NCI-H82 treated with DMSO at 0.1 percent for 48 hours (cell line): ENCODE measurements at regions not wholly inside any gene's neighbourhood (a gene's known extent, or its start where the extent isn't known, plus 50 kb on each side); places are given as distances from the start of the nearest gene placed in this dataset.

Experiments used
- DNase-seq: peaks from one replicate; lab custom pipeline; 2025; ENCODE audit not compliant: unreplicated experiment; lab: John Stamatoyannopoulos, UW

- DNase-seq: no peak
These were observed 382.2 kb downstream of the FUT8 start for GRCh38 chr14:65794674-65795279.

DNA sequence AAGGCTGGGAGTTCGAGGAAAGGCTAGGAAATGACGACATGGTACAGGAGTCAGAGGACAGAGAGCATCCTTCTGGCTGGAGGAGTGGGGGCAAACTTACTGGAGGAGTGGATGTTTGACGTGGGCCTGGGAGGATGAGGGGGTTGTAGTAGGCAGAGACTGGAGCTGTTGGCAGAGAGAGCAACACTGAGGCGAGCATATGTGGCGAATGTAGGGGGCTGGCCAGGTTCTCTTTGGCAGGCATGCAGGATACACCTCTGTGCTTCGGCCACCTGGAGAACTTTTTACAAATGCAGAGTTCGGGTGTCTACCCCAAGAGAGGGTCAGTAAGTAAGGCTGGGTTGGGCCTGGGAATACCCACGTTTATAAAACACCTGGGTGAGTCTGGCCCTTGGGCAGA is 385.7 kb downstream of the FUT8 start:
- DNase-seq: no peak

DNA sequence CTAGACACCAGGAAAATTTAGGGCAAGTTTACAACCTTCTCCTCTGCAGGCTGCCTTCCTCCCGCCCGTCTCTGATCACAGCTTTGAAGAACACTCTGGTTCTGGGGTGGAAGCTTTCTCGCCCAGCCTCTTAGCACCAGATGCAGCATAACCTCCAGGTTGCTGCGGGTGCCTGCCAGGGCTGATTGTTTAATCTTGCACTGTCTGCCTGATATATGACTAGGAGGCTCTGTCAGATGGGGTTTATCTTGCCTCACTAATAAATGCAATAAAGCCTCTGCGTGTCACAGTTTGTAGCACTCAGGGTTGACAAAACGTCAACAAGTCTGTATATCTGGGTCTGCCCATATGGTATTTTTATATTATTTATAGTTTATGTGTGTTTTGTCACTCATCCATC is 388.2 kb downstream of the FUT8 start:
- no peak for DNase-seq

- DNase-seq: no peak
These were observed 389.7 kb downstream of the FUT8 start for GRCh38 chr14:65802196-65802595.

- DNase-seq: no peak
These were observed 391.4 kb downstream of the FUT8 start for GRCh38 chr14:65803885-65804284.

DNA sequence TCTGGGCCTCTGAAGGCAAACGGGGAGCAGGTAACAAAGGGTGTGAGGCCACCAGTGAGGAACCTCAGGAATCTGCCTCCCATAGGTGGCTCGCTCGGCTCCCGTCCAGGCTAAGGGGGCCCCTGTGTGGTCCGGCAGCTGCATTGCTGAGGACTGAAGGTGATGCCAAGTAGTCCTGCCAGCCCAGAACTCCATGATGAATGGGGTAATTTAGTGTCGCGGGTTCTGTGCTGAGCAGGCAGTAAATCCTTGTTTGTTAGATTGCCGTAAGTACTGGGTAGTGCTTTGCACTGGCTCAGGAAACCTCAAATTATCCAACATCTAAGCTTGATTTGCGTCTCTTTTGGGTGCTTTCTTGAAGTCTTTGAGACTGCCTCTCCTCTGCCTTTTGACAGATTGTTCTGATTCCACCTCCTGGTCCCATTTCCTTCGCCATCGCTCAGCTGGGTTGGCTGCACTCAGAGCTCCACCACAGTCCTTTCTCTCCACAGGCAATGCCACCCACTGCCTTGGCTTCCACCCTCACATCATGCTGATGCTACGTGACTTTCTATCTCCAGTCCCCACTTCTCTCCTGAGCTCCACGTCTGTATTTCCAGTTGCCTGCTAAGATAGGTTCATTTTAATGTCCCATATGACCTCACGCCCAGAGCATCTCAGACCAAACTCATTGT is 392.0 kb downstream of the FUT8 start:
- DNase-seq: no peak

DNA sequence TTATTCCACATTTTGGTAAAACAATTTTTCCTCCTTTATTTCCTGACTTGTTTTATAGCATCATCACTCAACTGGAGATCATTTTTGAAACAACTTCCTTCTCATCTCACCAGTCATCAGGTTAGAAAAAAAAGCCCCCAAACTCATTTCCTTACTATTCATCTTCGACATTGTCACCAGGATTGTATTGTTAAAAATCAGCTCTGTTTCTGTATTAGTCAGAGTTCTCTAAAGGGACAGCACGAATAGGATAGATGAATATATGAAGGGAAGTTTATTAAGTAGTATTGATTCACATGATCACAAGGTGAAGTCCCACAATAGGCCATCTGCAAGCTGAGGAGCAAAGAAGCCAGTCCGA is 392.6 kb downstream of the FUT8 start:
- no peak for DNase-seq

GRCh38 chr14:65808390-65808789 is 395.9 kb downstream of the FUT8 start:
- DNase-seq: no peak

GRCh38 chr14:65810322-65810721 is 397.8 kb downstream of the FUT8 start:
- DNase-seq: no peak

DNA sequence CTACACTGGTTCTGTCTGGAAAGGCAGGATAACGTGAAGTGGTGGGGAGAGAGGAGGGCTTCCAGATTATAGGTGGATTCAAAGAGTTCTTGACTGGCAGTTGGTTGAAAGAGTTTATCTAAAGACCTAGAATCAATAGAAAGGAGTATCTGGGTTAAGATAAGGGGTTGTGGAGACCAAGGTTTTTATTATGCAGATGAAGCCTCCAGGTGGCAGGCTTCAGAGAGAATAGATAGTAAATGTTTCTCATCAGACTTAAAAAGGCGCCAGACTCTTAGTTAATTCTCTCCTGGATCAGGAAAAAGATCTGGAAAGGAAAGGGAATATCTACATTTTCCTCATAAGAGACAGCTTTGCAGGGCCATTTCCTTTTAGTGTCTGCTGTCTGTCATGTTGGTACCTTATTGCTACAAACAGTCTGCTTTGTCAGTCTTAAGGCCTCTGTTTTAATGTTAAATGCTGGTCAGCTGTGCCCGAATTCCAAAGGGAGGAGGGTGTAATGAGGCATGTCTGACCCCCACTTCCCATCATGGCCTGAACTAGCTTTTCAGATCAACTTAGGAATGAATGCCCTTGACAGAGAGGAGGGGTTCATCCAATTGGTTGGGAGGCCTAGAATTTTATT is 401.3 kb downstream of the FUT8 start:
- no peak for DNase-seq

- no peak for DNase-seq
These were observed 402.6 kb downstream of the FUT8 start for GRCh38 chr14:65815127-65815526.

DNA sequence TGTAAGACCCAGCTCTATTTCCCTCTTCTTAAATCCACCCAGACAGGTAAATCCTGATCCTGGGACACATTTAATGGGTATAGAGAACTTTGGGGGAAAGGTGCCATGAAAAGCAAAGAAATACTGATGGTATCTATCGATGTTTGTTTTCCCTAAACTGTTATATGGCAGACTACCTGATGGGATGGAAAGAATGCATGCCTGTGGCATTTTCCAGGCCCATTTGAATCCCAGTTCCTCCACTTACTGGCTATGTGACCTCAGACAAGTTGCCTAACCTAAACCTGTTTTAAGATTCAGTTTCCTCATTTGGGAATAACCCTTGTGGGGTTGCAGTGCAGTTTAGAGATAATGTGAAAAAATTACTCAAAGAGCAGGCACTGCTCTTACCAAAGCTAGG is 404.5 kb downstream of the FUT8 start:
- DNase-seq: no peak

- no peak for DNase-seq
These were observed 407.0 kb downstream of the FUT8 start for GRCh38 chr14:65819569-65819968.

DNA sequence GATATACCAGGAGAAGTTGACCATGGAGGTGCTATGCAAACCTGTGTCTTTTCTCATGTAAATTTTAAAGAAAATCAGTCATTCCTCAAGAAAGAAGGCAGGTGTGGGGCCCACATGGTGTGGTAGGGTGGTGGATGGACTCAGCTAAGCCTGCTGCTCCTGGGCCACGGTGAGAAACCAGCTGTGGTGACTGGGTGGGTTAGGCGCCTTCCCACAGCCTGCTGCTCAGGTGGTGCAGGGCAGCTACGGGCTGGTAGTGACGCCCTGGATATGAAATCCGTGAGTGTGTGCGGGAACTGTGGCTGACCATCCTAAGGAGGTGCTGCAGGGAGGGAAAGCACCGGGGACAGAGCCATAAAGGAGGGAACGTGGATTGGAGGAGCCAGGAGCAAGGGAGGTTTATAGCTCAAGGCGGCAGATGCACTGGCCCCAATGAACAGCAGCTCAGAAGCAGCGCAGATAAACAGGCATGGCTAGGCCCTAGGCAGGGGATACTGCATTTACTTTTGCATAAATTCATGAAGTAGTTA is 408.8 kb downstream of the FUT8 start:
- no peak for DNase-seq

DNA sequence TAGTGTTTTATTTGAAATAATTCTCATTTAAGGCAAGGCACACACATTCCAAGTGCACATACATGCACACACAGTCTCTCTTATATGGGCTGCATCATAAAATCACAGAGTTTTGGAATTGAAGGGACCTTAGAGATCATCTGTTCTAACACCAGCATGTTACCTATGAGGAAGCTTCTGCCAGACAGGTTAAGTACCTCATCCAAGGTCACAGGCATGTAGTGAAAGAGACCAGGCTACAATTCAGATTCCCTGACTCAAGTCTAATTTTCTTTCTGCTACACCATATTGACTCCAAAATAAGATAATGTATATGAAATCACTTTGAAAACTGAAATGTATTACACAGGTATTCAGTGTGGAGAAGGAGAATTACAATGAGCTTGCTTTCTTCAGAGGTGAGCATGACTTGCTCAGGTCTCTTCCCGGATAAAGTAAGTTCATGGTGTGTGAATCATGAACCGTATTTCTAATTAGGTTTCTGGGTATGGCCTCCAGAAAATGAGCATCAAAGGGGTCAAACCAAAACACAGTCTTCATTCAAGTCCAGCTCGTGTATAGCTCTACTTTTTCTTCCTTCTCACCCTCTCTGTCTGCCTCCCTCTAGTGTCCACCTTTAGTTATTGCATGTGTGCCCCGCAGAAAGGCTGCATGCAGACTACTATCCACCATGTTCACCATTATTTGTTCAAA is 411.9 kb downstream of the FUT8 start:
- DNase-seq: peak; percentile 61

GRCh38 chr14:65824978-65825299 is 412.4 kb downstream of the FUT8 start:
- no peak for DNase-seq

DNA sequence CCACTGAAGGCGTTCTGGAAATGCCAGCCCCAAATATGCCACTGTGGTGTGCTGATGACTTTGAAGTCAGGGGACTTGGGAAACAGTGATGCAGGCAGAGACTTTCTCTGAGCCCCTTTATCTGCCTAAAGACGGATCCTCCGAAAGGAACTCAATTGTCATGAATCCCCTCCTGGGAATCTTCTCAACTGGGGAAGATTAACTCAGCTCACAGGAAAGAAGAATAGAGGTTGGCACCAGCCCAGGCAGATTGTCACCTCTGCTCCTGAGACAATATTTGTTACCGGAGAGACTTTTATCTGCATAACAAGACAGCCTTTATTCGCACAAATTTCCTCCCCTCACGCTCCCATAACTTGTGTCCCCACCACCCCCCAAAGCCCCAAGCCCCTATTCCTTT is 414.4 kb downstream of the FUT8 start:
- DNase-seq: no peak

DNA sequence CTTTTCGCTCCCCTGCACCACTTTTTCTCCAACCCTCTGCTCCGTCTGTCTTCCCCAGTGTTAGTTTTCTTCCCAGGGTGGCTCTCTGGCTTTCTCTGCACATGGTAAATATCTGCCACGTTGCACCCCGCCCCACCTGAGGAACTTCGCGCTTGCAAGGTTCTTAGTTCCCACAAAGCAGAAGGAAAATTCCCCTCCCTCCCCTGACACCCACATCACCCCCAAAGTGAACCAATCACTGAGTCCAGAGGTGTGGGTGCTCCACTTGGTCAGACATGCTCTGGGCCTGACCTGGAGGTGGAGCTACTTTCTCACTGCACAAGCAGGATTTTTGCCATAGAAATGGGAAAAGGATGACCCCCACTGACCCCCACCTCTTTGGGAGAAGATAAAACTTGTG is 415.0 kb downstream of the FUT8 start:
- DNase-seq: no peak

DNA sequence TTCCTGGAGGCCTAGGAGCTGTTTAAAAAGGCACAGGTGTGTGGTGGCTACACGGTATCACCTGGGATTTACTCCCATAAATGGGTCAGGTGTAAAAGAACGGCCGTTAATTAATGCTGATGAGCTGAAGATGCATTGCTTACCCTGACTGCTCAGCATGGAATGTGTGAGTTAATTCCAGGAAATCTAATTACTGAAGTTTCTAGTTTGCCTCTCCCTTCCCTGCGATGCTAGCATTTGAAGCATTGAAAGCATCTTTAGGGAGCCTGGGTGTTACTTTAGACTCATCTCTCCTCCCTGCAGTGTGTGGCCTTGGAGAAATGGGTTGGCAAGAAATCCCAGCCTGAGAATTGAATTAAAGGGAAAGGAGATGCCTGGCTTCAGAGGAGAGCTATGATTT is 415.9 kb downstream of the FUT8 start:
- no peak for DNase-seq

DNA sequence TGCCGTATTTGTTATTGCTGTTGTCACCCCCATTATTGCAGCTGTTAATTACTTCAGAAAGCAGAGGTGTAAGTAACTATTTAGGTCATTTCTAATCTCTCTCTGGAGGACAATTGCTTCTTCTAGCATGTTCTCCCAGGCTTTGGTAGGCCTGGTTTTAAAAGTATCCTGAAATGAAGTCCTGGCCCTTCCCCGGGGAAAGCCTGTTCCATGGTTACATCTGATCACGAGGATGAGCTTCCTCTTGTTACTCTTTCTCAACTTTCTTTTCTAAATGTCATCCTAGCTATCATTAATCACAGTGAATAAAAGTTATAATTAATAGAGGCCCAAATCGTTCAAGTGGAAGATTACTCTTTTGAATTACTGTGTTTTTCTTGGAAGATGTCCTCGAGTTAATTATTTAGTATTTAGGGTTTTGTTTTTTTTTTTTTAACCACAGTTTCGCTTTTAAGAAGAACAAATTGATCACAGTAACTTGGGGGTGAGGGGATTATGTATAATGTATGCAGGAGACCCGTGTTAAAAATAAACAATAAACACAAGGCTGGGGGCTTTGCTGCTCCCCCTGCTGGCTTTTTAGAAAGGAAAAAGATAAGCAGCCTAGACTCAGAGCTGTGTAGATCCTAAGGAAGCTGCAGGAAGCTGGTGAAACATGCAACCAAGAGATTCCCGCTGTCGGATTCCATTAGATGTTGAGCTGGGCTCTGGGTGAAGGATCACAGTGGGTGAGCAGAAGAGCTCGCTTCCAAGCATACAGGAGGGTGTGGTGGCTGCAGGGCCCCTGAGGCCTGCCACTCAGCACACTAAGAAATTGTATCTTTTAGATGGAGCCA is 420.1 kb downstream of the FUT8 start:
- no peak for DNase-seq

- no peak for DNase-seq
These were observed 420.8 kb downstream of the FUT8 start for GRCh38 chr14:65833267-65833880.
